Bronchial epithelial cell (primary cell): ENCODE measurements at regions not wholly inside any gene's neighbourhood (a gene's known extent, or its start where the extent isn't known, plus 50 kb on each side); places are given as distances from the start of the nearest gene placed in this dataset.

Experiments
- DNase-seq: peaks from one replicate; pipeline ENCODE4 v3.0.0-alpha.2; 2010; ENCODE audit warnings: low read depth
- FAIRE-seq: peaks from 2 replicates; lab custom pipeline; 2011; peaks lifted over from hg19 to GRCh38; lab: Jason Lieb, UNC
- H3K27me3 ChIP-seq: 2 replicates; pipeline ENCODE4 v1.5.1; 2011; ENCODE audit warnings: low read length; ENCODE audit not compliant: control insufficient read depth, insufficient read depth
- H3K36me3 ChIP-seq: 2 replicates; pipeline ENCODE4 v1.5.1; 2011; ENCODE audit warnings: low read length; ENCODE audit not compliant: control insufficient read depth, insufficient read depth
- H3K4me3 ChIP-seq: 2 replicates; pipeline ENCODE4 v1.5.1; 2011; ENCODE audit warnings: mild to moderate bottlenecking, low read depth, low read length, control low read depth
- TF ChIP-seq, protein P1 (sequence below): IDR thresholded peaks from 2 replicates; pipeline ENCODE4 v1.5.1; 2011; ENCODE audit warnings: mild to moderate bottlenecking, moderate library complexity, low read length, control low read depth, inconsistent platforms; ENCODE audit not compliant: insufficient read depth, severe bottlenecking

DNA sequence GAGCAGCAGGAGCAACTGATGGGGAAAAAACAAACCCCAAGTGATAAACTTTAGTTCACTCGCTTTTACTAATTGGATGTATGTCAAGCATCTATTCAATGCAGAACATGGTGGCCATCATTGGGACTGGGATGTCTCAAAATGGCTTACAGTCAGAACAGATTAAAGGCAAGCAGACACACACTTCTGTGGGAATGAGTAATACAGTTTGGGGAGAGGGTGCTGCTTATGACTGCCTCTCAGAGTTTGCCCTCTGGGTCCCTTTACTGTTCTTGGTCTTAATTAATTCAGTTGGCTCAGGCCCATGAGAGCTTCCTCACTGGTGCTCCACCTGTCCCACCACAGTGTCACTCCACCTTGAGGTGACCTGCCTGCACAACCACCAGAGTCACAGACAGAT, 119.5 kb downstream of the TBX19 start:
- FAIRE-seq, result no peak
- Histone ChIP-seq H3K27me3 (peaks cover 4% of the 10 kb centered on the region), H3K36me3 (no peaks in the 10 kb centered on the region), H3K4me3 (no peak overlapping the region)
- TF ChIP-seq, protein P1, sequence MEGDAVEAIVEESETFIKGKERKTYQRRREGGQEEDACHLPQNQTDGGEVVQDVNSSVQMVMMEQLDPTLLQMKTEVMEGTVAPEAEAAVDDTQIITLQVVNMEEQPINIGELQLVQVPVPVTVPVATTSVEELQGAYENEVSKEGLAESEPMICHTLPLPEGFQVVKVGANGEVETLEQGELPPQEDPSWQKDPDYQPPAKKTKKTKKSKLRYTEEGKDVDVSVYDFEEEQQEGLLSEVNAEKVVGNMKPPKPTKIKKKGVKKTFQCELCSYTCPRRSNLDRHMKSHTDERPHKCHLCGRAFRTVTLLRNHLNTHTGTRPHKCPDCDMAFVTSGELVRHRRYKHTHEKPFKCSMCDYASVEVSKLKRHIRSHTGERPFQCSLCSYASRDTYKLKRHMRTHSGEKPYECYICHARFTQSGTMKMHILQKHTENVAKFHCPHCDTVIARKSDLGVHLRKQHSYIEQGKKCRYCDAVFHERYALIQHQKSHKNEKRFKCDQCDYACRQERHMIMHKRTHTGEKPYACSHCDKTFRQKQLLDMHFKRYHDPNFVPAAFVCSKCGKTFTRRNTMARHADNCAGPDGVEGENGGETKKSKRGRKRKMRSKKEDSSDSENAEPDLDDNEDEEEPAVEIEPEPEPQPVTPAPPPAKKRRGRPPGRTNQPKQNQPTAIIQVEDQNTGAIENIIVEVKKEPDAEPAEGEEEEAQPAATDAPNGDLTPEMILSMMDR, result no peak
- DNase-seq, result no peak

DNA sequence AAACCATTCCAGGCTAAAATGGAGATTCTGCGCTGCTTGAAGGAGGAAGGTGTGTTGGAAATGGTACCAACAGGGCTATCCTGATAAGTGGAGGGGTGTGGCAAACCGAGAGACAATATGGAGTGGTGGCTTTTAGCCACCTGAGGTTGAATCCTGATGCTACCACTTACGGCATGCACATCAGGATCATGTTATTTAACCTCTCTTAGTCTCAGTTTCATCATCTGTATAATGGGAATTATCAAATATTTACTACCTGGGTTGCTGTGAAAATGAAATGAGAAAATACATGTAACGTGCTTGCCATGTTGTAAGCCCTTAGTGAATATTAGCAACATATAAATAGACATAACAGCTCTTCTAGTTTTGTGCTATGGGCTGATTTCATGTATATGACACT, 117.1 kb downstream of the TBX19 start:
- FAIRE-seq (no peak), DNase-seq (no peak)
- H3K4me3 ChIP-seq, result no peak overlapping the region
- TF ChIP-seq, protein P1, result no peak
- H3K27me3 ChIP-seq, result peaks cover 4% of the 10 kb centered on the region
- H3K36me3 ChIP-seq, result no peaks in the 10 kb centered on the region

DNA sequence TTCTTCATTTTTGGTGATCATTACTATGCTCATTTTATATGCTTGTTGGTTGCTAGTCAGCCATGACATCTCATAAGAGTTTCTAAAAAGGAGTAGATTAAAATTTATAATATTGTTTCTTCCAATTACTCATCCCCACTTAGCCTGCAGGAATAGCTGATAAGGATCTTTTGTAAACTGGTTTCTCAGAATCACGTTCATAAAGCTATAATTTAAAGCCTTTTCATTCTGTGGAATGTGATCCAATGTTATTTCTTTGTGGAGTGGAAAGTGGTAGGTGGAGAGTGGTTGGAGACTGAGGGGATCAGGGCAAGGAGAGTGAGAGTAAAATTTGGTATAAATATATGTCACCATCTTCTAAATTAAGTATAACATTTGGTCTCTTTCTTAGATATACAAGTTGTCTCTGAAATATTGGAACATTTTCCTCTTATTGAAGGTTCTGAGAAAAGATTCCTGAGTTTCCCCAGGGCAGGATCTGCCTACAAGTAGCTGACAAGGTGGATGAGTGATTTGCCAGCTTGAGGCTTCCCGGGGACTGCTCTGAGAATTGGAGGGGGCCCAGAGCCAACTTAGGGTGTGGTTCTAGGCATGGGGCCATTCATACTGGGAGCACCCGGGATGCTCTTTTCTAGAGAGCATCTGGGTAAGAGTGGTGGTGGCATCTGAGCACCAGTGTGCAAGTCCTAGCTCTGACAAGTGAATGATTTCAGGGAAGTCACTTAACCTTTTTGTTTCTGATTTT, 116.4 kb downstream of the TBX19 start:
- peaks cover 4% of the 10 kb centered on the region for H3K27me3 ChIP-seq

DNA sequence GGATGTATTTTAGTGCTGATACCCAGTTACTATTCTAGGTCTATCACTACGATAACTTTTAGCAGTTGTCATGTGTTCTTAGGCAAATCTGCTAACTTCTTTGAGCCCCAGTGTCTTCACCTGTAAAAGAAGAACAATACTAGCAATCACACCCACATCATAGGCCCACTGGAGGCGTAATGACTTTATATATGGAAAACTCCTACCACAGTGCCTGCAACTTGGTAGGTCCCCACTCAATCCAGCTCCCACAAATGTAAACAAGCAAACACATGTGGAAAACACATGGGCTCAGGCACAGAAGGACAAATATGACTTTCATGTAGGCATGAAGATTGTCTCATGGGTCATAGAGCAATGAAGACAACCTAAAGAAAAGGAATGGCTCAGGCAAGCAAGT, 115.8 kb downstream of the TBX19 start:
- DNase-seq, result no peak
- peaks cover 4% of the 10 kb centered on the region for H3K27me3 ChIP-seq
- FAIRE-seq, result no peak
- no peaks in the 10 kb centered on the region for H3K36me3 ChIP-seq
- TF ChIP-seq, protein P1, result no peak
- H3K4me3 ChIP-seq, result no peak overlapping the region

More for the DNA sequence above, 116.4 kb downstream of the TBX19 start:
- Histone ChIP-seq H3K4me3 (no peak overlapping the region), H3K36me3 (no peaks in the 10 kb centered on the region)
- TF ChIP-seq, protein P1, result no peak
- FAIRE-seq (no peak), DNase-seq (no peak)

DNA sequence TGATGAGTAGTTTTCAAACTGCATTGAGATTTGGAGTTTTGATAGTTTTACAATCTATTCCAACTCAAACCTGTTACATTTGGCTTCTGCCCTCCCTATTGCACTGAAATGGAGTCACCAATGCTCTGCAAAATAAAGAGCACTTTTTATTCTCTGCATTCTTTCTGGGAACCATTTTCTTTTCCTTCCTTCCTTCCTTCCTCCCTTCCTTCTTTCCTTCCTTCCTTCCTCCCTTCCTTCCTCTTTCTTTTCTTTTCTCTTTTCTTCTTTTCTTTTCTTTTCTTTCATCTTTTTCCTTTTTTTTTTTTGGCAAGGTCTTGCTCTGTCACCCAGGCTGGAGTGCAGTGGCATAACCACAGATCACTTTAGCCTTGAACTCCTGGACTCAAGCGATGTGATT, 114.2 kb downstream of the TBX19 start:
- DNase-seq (no peak), FAIRE-seq (no peak)
- Histone ChIP-seq H3K4me3 (no peak overlapping the region), H3K36me3 (no peaks in the 10 kb centered on the region), H3K27me3 (peaks cover 2% of the 10 kb centered on the region)
- TF ChIP-seq, protein P1, result no peak
